GM12892 (cell line): ENCODE measurements at regions not wholly inside any gene's neighbourhood (a gene's known extent, or its start where the extent isn't known, plus 50 kb on each side); places are given as distances from the start of the nearest gene placed in this dataset.

Experiments
- POLR2A ChIP-seq: IDR thresholded peaks from 2 replicates; pipeline ENCODE4 v1.6.1; 2011; ENCODE audit warnings: low read depth, low read length, control low read depth
- POLR2AphosphoS5 ChIP-seq: IDR thresholded peaks from 2 replicates; pipeline ENCODE4 v1.6.1; 2011; ENCODE audit warnings: low read depth, low read length, control low read depth
- TAF1 ChIP-seq: IDR thresholded peaks from 2 replicates; pipeline ENCODE4 v1.6.1; 2011; ENCODE audit warnings: low read depth, mild to moderate bottlenecking, control low read depth, low read length, borderline replicate concordance

DNA sequence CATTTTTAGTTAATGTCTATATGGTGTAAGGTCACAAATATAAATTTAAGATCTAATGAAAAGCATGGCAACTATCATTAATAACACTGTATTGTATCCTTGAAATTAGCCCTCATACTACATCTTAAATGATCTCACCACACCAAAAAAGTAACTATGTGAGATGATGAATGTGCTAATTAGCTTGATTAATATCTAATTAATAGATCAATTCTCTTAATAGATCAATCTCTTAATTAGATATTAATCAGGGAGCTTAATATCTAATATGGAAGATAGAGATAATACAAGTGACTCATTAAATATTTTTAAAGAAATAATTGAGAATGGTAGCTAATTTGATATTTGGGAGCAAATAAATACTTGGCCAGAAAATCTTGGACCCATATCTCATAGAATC lies 178.5 kb upstream of the FAT3 start:
- TF ChIP-seq POLR2AphosphoS5 (no peak), TAF1 (no peak), POLR2A (no peak)
